Mesothelial cell of epicardium (in vitro differentiated cells): ENCODE measurements at regions not wholly inside any gene's neighbourhood (a gene's known extent, or its start where the extent isn't known, plus 50 kb on each side); places are given as distances from the start of the nearest gene placed in this dataset.

ENCODE experiments used
- DNase-seq, 2 experiments: peaks; one replicate each; pipeline ENCODE4 v3.0.0; 2021; ENCODE audit warnings: low spot score in 2 of 2; ENCODE audit not compliant: unreplicated experiment in 2 of 2
- H3K27ac Mint-ChIP-seq: 2 replicates; pipeline ENCODE4 v1.8.0; 2021; ENCODE audit warnings: mixed read lengths
- H3K27me3 Mint-ChIP-seq: 2 replicates; pipeline ENCODE4 v1.8.0; 2021; ENCODE audit warnings: low read depth, mixed read lengths
- H3K36me3 Mint-ChIP-seq: 2 replicates; pipeline ENCODE4 v1.8.0; 2021; ENCODE audit warnings: mixed read lengths
- H3K4me1 Mint-ChIP-seq: 2 replicates; pipeline ENCODE4 v1.8.0; 2021; ENCODE audit warnings: mixed read lengths
- H3K4me3 Mint-ChIP-seq: 2 replicates; pipeline ENCODE4 v1.8.0; 2021; ENCODE audit warnings: mild to moderate bottlenecking, moderate library complexity, mixed read lengths
- H3K9me3 Mint-ChIP-seq: 2 replicates; pipeline ENCODE4 v1.8.0; 2021; ENCODE audit warnings: mixed read lengths
- TF ChIP-seq, protein P1 (sequence below): fragments of 200-600 bp; sonication (generic); IDR thresholded peaks from one replicate; pipeline ENCODE4 v1.5.0; 2021; ENCODE audit warnings: antibody characterized with exemption; ENCODE audit not compliant: unreplicated experiment

- Mint-ChIP-seq H3K27ac (no peak overlapping the region), H3K4me3 (no peak overlapping the region), H3K36me3 (no peaks in the 10 kb centered on the region), H3K9me3 (peaks cover 8% of the 10 kb centered on the region), H3K4me1 (no peaks in the 10 kb centered on the region), H3K27me3 (peaks cover 31% of the 10 kb centered on the region)
- DNase-seq = no peak
- TF ChIP-seq, protein P1, sequence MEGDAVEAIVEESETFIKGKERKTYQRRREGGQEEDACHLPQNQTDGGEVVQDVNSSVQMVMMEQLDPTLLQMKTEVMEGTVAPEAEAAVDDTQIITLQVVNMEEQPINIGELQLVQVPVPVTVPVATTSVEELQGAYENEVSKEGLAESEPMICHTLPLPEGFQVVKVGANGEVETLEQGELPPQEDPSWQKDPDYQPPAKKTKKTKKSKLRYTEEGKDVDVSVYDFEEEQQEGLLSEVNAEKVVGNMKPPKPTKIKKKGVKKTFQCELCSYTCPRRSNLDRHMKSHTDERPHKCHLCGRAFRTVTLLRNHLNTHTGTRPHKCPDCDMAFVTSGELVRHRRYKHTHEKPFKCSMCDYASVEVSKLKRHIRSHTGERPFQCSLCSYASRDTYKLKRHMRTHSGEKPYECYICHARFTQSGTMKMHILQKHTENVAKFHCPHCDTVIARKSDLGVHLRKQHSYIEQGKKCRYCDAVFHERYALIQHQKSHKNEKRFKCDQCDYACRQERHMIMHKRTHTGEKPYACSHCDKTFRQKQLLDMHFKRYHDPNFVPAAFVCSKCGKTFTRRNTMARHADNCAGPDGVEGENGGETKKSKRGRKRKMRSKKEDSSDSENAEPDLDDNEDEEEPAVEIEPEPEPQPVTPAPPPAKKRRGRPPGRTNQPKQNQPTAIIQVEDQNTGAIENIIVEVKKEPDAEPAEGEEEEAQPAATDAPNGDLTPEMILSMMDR = no peak
Observed at GRCh38 chr14:104517867-104518266, 61.7 kb upstream of the C14orf180 start.

DNA sequence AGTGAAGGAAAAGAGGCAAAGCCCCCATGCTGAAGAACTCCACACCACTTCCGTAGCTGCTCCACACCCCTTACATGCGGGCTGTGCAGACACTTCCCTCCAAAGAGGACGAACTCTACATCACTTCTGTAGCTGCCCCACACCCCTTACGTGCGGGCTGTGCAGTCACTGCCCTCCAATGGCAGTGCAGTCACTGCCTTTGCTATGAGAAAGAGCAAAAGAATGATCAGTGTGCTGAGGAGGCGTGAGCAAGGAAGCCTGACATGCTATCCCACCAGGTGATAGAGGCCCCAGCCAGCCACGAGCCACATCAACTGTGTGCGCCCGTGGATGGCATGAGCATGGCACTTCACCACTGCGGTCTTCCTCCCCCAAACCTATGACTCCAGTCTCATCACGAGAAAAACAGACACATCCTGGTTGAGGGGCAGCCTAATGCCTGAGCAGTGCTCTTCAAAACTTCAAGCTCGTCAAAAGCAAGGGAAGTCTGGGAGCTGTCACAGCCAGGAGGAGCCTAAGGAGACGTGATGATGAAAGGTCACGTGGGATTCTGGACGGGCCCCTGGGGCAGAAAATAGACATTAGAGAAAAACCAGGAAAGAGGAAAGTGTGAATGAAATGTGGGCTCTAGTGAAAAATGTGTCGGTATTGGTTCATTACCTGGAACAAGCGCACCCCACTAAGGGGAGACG is 60.8 kb upstream of the C14orf180 start:
- TF ChIP-seq, protein P1 = no peak
- Mint-ChIP-seq H3K9me3 (peaks cover 8% of the 10 kb centered on the region), H3K27ac (no peak overlapping the region), H3K4me1 (no peaks in the 10 kb centered on the region), H3K4me3 (no peak overlapping the region), H3K27me3 (peaks cover 31% of the 10 kb centered on the region), H3K36me3 (no peaks in the 10 kb centered on the region)
- DNase-seq = no peak

DNA sequence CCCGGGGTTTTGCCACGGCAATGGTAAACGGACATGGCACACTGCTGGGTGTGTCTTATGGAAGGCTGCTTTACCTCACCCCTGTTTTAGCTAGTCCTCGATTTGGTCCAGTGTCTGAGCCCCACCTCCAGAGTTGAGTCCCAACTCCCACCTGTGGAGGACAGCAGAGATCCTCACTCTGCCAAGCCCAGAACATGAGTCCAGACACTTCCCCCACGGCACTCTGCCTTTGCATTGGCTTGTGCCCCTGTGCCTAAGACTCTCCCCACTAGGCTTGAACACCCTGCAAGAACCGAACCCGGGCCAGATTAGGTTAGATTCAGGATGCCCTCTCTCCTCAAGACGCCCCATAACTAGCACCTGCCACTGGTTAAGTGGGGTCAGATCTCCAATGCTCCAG is 59.8 kb upstream of the C14orf180 start:
- H3K9me3 Mint-ChIP-seq = peaks cover 10% of the 10 kb centered on the region
- H3K4me3 Mint-ChIP-seq = no peak overlapping the region
- peaks cover 27% of the 10 kb centered on the region for H3K27me3 Mint-ChIP-seq
- DNase-seq = no peak
- no peaks in the 10 kb centered on the region for H3K4me1 Mint-ChIP-seq
- TF ChIP-seq, protein P1 = no peak
- no peak overlapping the region for H3K27ac Mint-ChIP-seq
- H3K36me3 Mint-ChIP-seq = no peaks in the 10 kb centered on the region

- no peak overlapping the region for H3K4me3 Mint-ChIP-seq
- DNase-seq = no peak
- TF ChIP-seq, protein P1 = no peak
- H3K4me1 Mint-ChIP-seq = no peaks in the 10 kb centered on the region
- peaks cover 20% of the 10 kb centered on the region for H3K9me3 Mint-ChIP-seq
- peaks cover 21% of the 10 kb centered on the region for H3K27me3 Mint-ChIP-seq
- H3K36me3 Mint-ChIP-seq = no peaks in the 10 kb centered on the region
- H3K27ac Mint-ChIP-seq = no peak overlapping the region
Observed at GRCh38 chr14:104520620-104521410, 58.7 kb upstream of the C14orf180 start.

GRCh38 chr14:104521816-104522745 is 57.5 kb upstream of the C14orf180 start:
- Mint-ChIP-seq H3K4me1 (no peaks in the 10 kb centered on the region), H3K4me3 (no peak overlapping the region), H3K9me3 (peaks cover 28% of the 10 kb centered on the region), H3K27ac (no peak overlapping the region), H3K36me3 (no peaks in the 10 kb centered on the region), H3K27me3 (peaks cover 21% of the 10 kb centered on the region)
- TF ChIP-seq, protein P1 = no peak
- no peak for DNase-seq
